ENCODE measurements at regions not wholly inside any gene's neighbourhood (a gene's known extent, or its start where the extent isn't known, plus 50 kb on each side); places are given as distances from the start of the nearest gene placed in this dataset.
"Not testable (repeated sequence)": the region's sequence is repeated elsewhere in the genome, so short reads cannot be mapped to it uniquely, and the experiment has no call there.

GRCh38 chr2:22027345-22028005 is 903.7 kb downstream of the TDRD15 start:
- DNase-seq = no peak

- no peak for DNase-seq
Measured at GRCh38 chr2:22035361-22035830, 911.6 kb downstream of the TDRD15 start.

GRCh38 chr2:22037274-22037673 is 913.5 kb downstream of the TDRD15 start:
- DNase-seq = no peak

GRCh38 chr2:22043784-22044183 is 920.0 kb downstream of the TDRD15 start:
- no peak for DNase-seq

GRCh38 chr2:22055784-22056620 is 932.2 kb downstream of the TDRD15 start:
- DNase-seq = no peak

- DNase-seq = no peak
Measured at GRCh38 chr2:22056621-22057132, 932.9 kb downstream of the TDRD15 start.

GRCh38 chr2:22062679-22063078 is 938.9 kb downstream of the TDRD15 start:
- no peak for DNase-seq

- DNase-seq = no peak
Measured at GRCh38 chr2:22076454-22076853, 952.7 kb downstream of the TDRD15 start.

- DNase-seq = no peak
Measured at GRCh38 chr2:22078701-22079100, 954.9 kb downstream of the TDRD15 start.

- DNase-seq = no peak
Measured at GRCh38 chr2:22079583-22079982, 955.8 kb downstream of the TDRD15 start.

- DNase-seq = no peak
Measured at GRCh38 chr2:22086726-22087125, 963.0 kb downstream of the TDRD15 start.

GRCh38 chr2:22103617-22104016 is 979.8 kb downstream of the TDRD15 start:
- DNase-seq = not testable (repeated sequence)

- DNase-seq = no peak
Measured at GRCh38 chr2:22110244-22110651, 986.5 kb downstream of the TDRD15 start.

GRCh38 chr2:22124003-22124402 is 1000.2 kb downstream of the TDRD15 start:
- no peak for DNase-seq

GRCh38 chr2:22126106-22126505 is 1002.3 kb downstream of the TDRD15 start:
- no peak for DNase-seq

GRCh38 chr2:22126978-22127377 is 1003.2 kb downstream of the TDRD15 start:
- no peak for DNase-seq

- DNase-seq = no peak
Measured at GRCh38 chr2:22134421-22134820, 1010.7 kb downstream of the TDRD15 start.

GRCh38 chr2:22136446-22136845 is 1012.7 kb downstream of the TDRD15 start:
- no peak for DNase-seq

- DNase-seq = no peak
Measured at GRCh38 chr2:22143840-22144239, 1020.1 kb downstream of the TDRD15 start.

GRCh38 chr2:22153931-22154613 is 1030.3 kb downstream of the TDRD15 start:
- no peak for DNase-seq

- DNase-seq = not testable (repeated sequence)
Measured at GRCh38 chr2:22156661-22157060, 1032.9 kb downstream of the TDRD15 start.

GRCh38 chr2:22167256-22167655 is 1043.5 kb downstream of the TDRD15 start:
- no peak for DNase-seq

- no peak for DNase-seq
Measured at GRCh38 chr2:22175003-22175402, 1051.2 kb downstream of the TDRD15 start.
